ENCODE measurements at regions not wholly inside any gene's neighbourhood (a gene's known extent, or its start where the extent isn't known, plus 50 kb on each side); places are given as distances from the start of the nearest gene placed in this dataset.

DNA sequence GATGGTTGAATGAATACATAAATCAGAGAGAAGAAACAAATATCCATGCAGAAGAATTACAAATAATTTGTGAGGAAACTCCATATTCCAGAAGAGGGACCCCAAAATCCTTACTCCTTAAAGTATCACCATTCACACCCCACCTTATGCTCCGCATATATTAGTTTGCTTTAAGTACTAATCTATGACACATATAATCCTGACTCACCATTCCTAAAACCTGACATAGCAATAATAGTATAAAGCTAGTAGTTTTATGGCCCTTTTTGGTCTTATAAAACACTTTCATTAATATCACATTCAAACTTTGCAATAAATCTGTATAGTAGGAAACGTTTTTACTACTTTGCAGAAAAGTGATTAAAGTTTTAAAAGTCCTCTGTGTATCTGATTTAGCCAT, 719.0 kb upstream of the SLC39A10 start:
- Histone ChIP-seq H3K36me3 (ENCODE audit: insufficient read depth, low read length) (no peaks in the 10 kb centered on the region), H3K4me2 (ENCODE audit: low read depth, low read length, poor library complexity, severe bottlenecking) (no peak overlapping the region), H3F3A (ENCODE audit: low read depth) (no peaks in the 10 kb centered on the region), H3K4me3 (ENCODE audit: low read length, poor library complexity, severe bottlenecking) (no peak overlapping the region), H3K27me3 (ENCODE audit: insufficient read depth, low read length, poor library complexity, severe bottlenecking) (no peaks in the 10 kb centered on the region), H4K20me1 (ENCODE audit: insufficient read depth, low read length, poor library complexity, severe bottlenecking) (no peaks in the 10 kb centered on the region), H3K9me3 (ENCODE audit: insufficient read depth, low read depth, low read length) (no peaks in the 10 kb centered on the region), H3K9ac (ENCODE audit: low read depth, low read length, poor library complexity, severe bottlenecking) (no peak overlapping the region), H3K4me1 (ENCODE audit: insufficient read depth, low read length, poor library complexity, severe bottlenecking) (no peaks in the 10 kb centered on the region), H3K79me2 (ENCODE audit: insufficient read depth, low read length) (no peaks in the 10 kb centered on the region), H3K9me2 (replicated peaks; ENCODE audit: low read depth, low read length) (no peaks in the 10 kb centered on the region), H2AFZ (ENCODE audit: low read length) (no peak overlapping the region)
- no peak for TF ChIP-seq EZH2phosphoT487 (IDR thresholded peaks at IDR 0.05; ENCODE audit: borderline replicate concordance)
- TF ChIP-seq, protein P1, sequence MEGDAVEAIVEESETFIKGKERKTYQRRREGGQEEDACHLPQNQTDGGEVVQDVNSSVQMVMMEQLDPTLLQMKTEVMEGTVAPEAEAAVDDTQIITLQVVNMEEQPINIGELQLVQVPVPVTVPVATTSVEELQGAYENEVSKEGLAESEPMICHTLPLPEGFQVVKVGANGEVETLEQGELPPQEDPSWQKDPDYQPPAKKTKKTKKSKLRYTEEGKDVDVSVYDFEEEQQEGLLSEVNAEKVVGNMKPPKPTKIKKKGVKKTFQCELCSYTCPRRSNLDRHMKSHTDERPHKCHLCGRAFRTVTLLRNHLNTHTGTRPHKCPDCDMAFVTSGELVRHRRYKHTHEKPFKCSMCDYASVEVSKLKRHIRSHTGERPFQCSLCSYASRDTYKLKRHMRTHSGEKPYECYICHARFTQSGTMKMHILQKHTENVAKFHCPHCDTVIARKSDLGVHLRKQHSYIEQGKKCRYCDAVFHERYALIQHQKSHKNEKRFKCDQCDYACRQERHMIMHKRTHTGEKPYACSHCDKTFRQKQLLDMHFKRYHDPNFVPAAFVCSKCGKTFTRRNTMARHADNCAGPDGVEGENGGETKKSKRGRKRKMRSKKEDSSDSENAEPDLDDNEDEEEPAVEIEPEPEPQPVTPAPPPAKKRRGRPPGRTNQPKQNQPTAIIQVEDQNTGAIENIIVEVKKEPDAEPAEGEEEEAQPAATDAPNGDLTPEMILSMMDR (conservative IDR thresholded peaks at IDR 0.05; ENCODE audit: low read length) = no peak

DNA sequence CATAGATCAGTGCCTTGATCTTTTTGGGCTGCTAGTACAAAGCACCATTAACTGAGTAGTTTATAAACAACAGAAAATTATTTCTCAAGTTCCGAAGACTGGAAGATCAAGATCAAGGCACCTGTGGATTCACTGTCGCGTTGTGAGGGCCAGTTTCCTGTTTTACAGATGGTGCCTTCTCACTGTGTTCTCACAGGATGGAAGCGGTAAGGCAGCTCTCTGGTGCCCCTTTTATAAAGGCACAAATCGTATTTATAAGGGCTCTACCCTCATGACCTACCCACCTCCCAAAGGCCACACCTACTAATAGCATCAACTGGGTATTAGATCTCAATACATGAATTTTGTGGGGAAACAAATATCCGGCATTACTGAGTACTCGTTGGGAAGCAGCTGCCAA, 729.5 kb upstream of the SLC39A10 start:
- Histone ChIP-seq H3K9me2 (replicated peaks; ENCODE audit: low read depth, low read length) (no peaks in the 10 kb centered on the region), H3K4me2 (ENCODE audit: low read depth, low read length, poor library complexity, severe bottlenecking) (no peak overlapping the region), H3K36me3 (ENCODE audit: insufficient read depth, low read length) (no peaks in the 10 kb centered on the region), H3K9ac (ENCODE audit: low read depth, low read length, poor library complexity, severe bottlenecking) (no peak overlapping the region), H3K4me1 (ENCODE audit: insufficient read depth, low read length, poor library complexity, severe bottlenecking) (no peaks in the 10 kb centered on the region), H3K79me2 (ENCODE audit: insufficient read depth, low read length) (no peaks in the 10 kb centered on the region), H2AFZ (ENCODE audit: low read length) (no peak overlapping the region), H4K20me1 (ENCODE audit: insufficient read depth, low read length, poor library complexity, severe bottlenecking) (no peaks in the 10 kb centered on the region), H3F3A (ENCODE audit: low read depth) (no peaks in the 10 kb centered on the region), H3K4me3 (ENCODE audit: low read length, poor library complexity, severe bottlenecking) (no peak overlapping the region), H3K9me3 (ENCODE audit: insufficient read depth, low read depth, low read length) (no peaks in the 10 kb centered on the region), H3K27me3 (ENCODE audit: insufficient read depth, low read length, poor library complexity, severe bottlenecking) (no peaks in the 10 kb centered on the region)
- no peak for TF ChIP-seq EZH2phosphoT487 (IDR thresholded peaks at IDR 0.05; ENCODE audit: borderline replicate concordance)
- TF ChIP-seq, protein P1 (conservative IDR thresholded peaks at IDR 0.05; ENCODE audit: low read length) = no peak

DNA sequence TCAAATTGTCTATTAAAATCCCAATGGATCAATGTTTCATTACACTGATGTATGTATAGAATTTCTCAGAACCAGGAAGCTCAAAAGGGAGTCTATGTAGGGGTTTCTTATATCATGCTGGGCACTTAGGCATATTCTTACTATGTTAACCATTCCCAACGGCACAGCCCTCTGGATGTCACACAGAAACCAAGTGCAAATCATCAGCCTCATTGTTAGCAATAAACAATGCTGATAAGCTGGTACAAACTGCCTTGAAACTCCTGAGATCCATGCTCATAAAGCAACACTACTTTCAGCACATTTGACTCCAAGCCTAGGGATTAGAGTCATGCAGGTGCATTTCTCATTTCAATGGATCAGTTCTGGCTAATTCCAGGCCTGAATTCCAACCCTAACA, 730.2 kb upstream of the SLC39A10 start:
- Histone ChIP-seq H3F3A (ENCODE audit: low read depth) (no peaks in the 10 kb centered on the region), H3K27me3 (ENCODE audit: insufficient read depth, low read length, poor library complexity, severe bottlenecking) (no peaks in the 10 kb centered on the region), H3K4me3 (ENCODE audit: low read length, poor library complexity, severe bottlenecking) (no peak overlapping the region), H4K20me1 (ENCODE audit: insufficient read depth, low read length, poor library complexity, severe bottlenecking) (no peaks in the 10 kb centered on the region), H3K79me2 (ENCODE audit: insufficient read depth, low read length) (no peaks in the 10 kb centered on the region), H3K4me2 (ENCODE audit: low read depth, low read length, poor library complexity, severe bottlenecking) (no peak overlapping the region), H3K9ac (ENCODE audit: low read depth, low read length, poor library complexity, severe bottlenecking) (no peak overlapping the region), H2AFZ (ENCODE audit: low read length) (no peak overlapping the region), H3K4me1 (ENCODE audit: insufficient read depth, low read length, poor library complexity, severe bottlenecking) (no peaks in the 10 kb centered on the region), H3K9me2 (replicated peaks; ENCODE audit: low read depth, low read length) (no peaks in the 10 kb centered on the region), H3K9me3 (ENCODE audit: insufficient read depth, low read depth, low read length) (no peaks in the 10 kb centered on the region), H3K36me3 (ENCODE audit: insufficient read depth, low read length) (no peaks in the 10 kb centered on the region)
- no peak for TF ChIP-seq EZH2phosphoT487 (IDR thresholded peaks at IDR 0.05; ENCODE audit: borderline replicate concordance)
- TF ChIP-seq, protein P1 (conservative IDR thresholded peaks at IDR 0.05; ENCODE audit: low read length) = no peak
